Effector memory CD8-positive, alpha-beta T cell (primary cell): ENCODE measurements at regions not wholly inside any gene's neighbourhood (a gene's known extent, or its start where the extent isn't known, plus 50 kb on each side); places are given as distances from the start of the nearest gene placed in this dataset.
A peak's percentile ranks its signal among the peaks of the same experiment; 100 is the strongest.
"Not testable (repeated sequence)": the region's sequence is repeated elsewhere in the genome, so short reads cannot be mapped to it uniquely, and the experiment has no call there.

Source experiments
- ATAC-seq: fragments of 150-1000 bp; cut with Tn5 transposase; replicated peaks from 2 replicates; pipeline ENCODE4 v1.10.0; 2021; ENCODE audit warnings: mild to moderate bottlenecking, moderate library complexity
- DNase-seq, 3 experiments: peaks; one replicate each; pipeline ENCODE4 v3.0.0; 2021
- H3K27ac Mint-ChIP-seq, 2 donors: one replicate each; pipeline ENCODE4 v1.8.0; 2022; ENCODE audit warnings: mild to moderate bottlenecking in 2 of 2, mixed read lengths in 2 of 2, moderate library complexity in 2 of 2
- H3K27me3 Mint-ChIP-seq, 2 donors: one replicate each; pipeline ENCODE4 v1.8.0; 2022; ENCODE audit warnings: mixed read lengths in 2 of 2
- H3K36me3 Mint-ChIP-seq: one replicate; pipeline ENCODE4 v1.8.0; 2022; ENCODE audit warnings: mild to moderate bottlenecking, moderate library complexity, mixed read lengths; ENCODE audit not compliant: insufficient read depth
- H3K4me1 Mint-ChIP-seq, 2 donors: one replicate each; pipeline ENCODE4 v1.8.0; 2022; ENCODE audit warnings: low read depth in 2 of 2, mixed read lengths in 2 of 2
- H3K4me3 Mint-ChIP-seq, 2 donors: one replicate each; pipeline ENCODE4 v1.8.0; 2022; ENCODE audit warnings: mild to moderate bottlenecking in 2 of 2, mixed read lengths in 2 of 2, moderate library complexity in 2 of 2
- H3K9me3 Mint-ChIP-seq, 2 donors: one replicate each; pipeline ENCODE4 v1.8.0; 2022; ENCODE audit warnings: mixed read lengths in 2 of 2

DNA sequence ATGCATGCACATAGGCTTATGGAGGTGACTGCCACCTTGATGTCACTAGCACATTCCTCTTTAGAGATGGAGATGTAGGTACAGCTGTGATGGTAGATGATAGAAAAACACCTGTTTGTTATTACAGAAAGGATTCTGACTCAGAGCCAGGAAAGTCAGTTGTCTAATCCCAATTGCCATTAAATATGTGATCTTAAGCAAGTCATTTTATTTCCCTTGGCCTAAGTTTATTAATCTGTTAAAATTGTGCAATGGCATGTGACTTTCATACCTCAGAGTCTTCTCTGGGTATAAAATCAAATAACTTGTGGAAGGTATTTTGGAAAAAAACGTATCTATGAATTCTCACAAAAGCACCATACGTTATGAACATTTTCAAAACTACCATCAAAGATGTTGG lies 123.9 kb upstream of the BET1 start:
- no peak for ATAC-seq

GRCh38 chr7:94129443-94130140 lies 125.4 kb upstream of the BET1 start:
- no peaks in the 10 kb centered on the region for H3K9me3 Mint-ChIP-seq
- H3K36me3 Mint-ChIP-seq, result no peaks in the 10 kb centered on the region
- no peak overlapping the region for H3K27ac Mint-ChIP-seq
- no peaks in the 10 kb centered on the region for H3K4me1 Mint-ChIP-seq
- no peak overlapping the region for H3K4me3 Mint-ChIP-seq
- DNase-seq (no peak), ATAC-seq (no peak)
- H3K27me3 Mint-ChIP-seq, result peaks cover 0 to 6% of the 10 kb centered on the region in 2 donors

More for the DNA sequence above, 123.9 kb upstream of the BET1 start:
- H3K27me3 Mint-ChIP-seq, result peaks cover 0 to 6% of the 10 kb centered on the region in 2 donors
- no peaks in the 10 kb centered on the region for H3K36me3 Mint-ChIP-seq
- H3K9me3 Mint-ChIP-seq, result no peaks in the 10 kb centered on the region
- H3K27ac Mint-ChIP-seq, result no peak overlapping the region
- H3K4me3 Mint-ChIP-seq, result no peak overlapping the region
- DNase-seq, result no peak
- no peaks in the 10 kb centered on the region for H3K4me1 Mint-ChIP-seq

GRCh38 chr7:94130716-94131115 lies 126.6 kb upstream of the BET1 start:
- H3K36me3 Mint-ChIP-seq, result no peaks in the 10 kb centered on the region
- ATAC-seq (no peak), DNase-seq (no peak)
- no peak overlapping the region for H3K27ac Mint-ChIP-seq
- H3K4me1 Mint-ChIP-seq, result no peaks in the 10 kb centered on the region
- no peaks in the 10 kb centered on the region for H3K9me3 Mint-ChIP-seq
- H3K4me3 Mint-ChIP-seq, result no peak overlapping the region
- peaks cover 0 to 6% of the 10 kb centered on the region in 2 donors for H3K27me3 Mint-ChIP-seq

DNA sequence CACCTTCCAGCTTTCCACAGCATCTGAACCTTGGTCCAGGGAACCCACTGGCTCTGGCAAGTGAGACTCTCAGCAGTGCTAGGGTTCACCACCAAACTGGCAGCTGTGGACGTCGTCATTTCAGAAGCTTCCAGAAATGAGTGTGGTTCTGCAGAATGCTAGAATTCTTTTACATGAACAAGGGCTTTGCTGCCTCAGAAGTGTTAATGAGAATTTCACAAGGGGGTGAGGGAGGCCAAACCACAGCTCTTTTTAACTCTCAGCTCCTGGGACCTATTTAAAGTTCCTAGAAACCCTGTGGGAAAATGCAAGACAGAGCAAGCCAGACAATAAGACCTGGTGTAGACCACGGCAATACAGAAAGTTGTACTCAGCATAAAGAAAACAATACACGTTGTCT lies 129.3 kb upstream of the BET1 start:
- no peak for ATAC-seq
- no peaks in the 10 kb centered on the region for H3K9me3 Mint-ChIP-seq
- H3K36me3 Mint-ChIP-seq, result no peaks in the 10 kb centered on the region
- no peaks in the 10 kb centered on the region for H3K4me1 Mint-ChIP-seq
- DNase-seq, result no peak
- H3K4me3 Mint-ChIP-seq, result no peak overlapping the region
- H3K27ac Mint-ChIP-seq, result no peak overlapping the region
- peaks cover 0 to 6% of the 10 kb centered on the region in 2 donors for H3K27me3 Mint-ChIP-seq

- Mint-ChIP-seq H3K36me3 (no peaks in the 10 kb centered on the region), H3K27me3 (peaks cover 7 to 16% of the 10 kb centered on the region in 2 donors), H3K27ac (no peak overlapping the region), H3K4me1 (no peaks in the 10 kb centered on the region), H3K9me3 (no peaks in the 10 kb centered on the region), H3K4me3 (no peak overlapping the region)
- DNase-seq (no peak), ATAC-seq (no peak)
These were observed 131.0 kb upstream of the BET1 start for GRCh38 chr7:94135180-94135579.

GRCh38 chr7:94142281-94142680 lies 138.1 kb upstream of the BET1 start:
- H3K36me3 Mint-ChIP-seq, result no peaks in the 10 kb centered on the region
- no peaks in the 10 kb centered on the region for H3K4me1 Mint-ChIP-seq
- no peaks in the 10 kb centered on the region for H3K9me3 Mint-ChIP-seq
- H3K27ac Mint-ChIP-seq, result no peak overlapping the region
- DNase-seq (no peak), ATAC-seq (no peak)
- H3K4me3 Mint-ChIP-seq, result no peak overlapping the region
- H3K27me3 Mint-ChIP-seq, result peaks cover 7 to 10% of the 10 kb centered on the region in 2 donors

DNA sequence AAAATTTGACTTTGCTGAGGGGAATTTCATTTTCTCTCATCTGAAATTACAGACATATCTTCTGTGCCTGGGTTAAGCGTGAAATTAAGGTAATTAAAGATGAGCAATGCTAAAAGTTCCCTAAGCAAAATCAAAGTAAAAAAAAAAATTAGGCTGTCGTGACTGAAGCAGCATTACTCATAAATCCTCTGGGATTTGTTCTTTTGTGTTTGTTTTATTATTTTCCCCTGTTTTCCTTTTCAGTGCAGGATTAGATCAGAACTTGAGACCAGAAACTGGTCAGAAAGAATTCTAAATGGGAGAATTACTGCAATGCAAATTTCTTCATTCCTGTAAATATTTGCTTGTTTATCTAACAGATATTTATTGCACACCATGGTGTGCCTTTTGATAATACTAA lies 141.4 kb upstream of the BET1 start:
- H3K27me3 Mint-ChIP-seq, result peaks cover 0 to 11% of the 10 kb centered on the region in 2 donors
- H3K27ac Mint-ChIP-seq, result no peak overlapping the region
- DNase-seq (no peak), ATAC-seq (no peak)
- H3K9me3 Mint-ChIP-seq, result no peaks in the 10 kb centered on the region
- no peaks in the 10 kb centered on the region for H3K36me3 Mint-ChIP-seq
- no peaks in the 10 kb centered on the region for H3K4me1 Mint-ChIP-seq
- no peak overlapping the region for H3K4me3 Mint-ChIP-seq

- H3K4me1 Mint-ChIP-seq, result no peaks in the 10 kb centered on the region
- no peaks in the 10 kb centered on the region for H3K9me3 Mint-ChIP-seq
- no peak for DNase-seq
- H3K4me3 Mint-ChIP-seq, result no peak overlapping the region
- ATAC-seq, result no peak
- H3K27ac Mint-ChIP-seq, result no peak overlapping the region
- no peaks in the 10 kb centered on the region for H3K36me3 Mint-ChIP-seq
- peaks cover 0 to 11% of the 10 kb centered on the region in 2 donors for H3K27me3 Mint-ChIP-seq
These were observed 142.3 kb upstream of the BET1 start for GRCh38 chr7:94146408-94146807.

- ATAC-seq, result no peak
- H3K27ac Mint-ChIP-seq, result no peak overlapping the region
These were observed 145.8 kb upstream of the BET1 start for GRCh38 chr7:94149789-94150545.

DNA sequence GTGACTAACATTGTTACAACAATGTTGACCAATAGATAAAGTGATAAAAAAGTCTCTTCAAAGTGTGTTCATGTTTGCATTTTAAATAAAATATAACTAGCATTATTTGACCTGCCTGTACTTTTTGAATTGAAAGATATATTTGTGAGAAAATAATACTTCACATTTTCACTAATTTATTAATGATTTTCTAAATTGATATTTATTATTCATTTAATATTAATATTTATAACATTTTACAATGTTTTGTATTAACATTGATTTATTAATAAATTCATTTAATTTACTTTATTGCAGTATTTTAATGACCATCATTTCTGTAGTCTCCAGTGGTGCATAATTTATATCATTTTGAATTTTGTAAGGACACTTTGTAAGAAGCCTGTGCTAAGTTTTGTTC lies 150.0 kb upstream of the BET1 start:
- Mint-ChIP-seq H3K4me1 (no peaks in the 10 kb centered on the region), H3K4me3 (no peak overlapping the region), H3K27me3 (peaks cover 0 to 11% of the 10 kb centered on the region in 2 donors), H3K27ac (no peak overlapping the region), H3K9me3 (no peaks in the 10 kb centered on the region), H3K36me3 (no peaks in the 10 kb centered on the region)
- ATAC-seq (no peak), DNase-seq (no peak)

More at GRCh38 chr7:94149789-94150545, 145.8 kb upstream of the BET1 start:
- peaks cover 0 to 11% of the 10 kb centered on the region in 2 donors for H3K27me3 Mint-ChIP-seq
- H3K4me3 Mint-ChIP-seq, result no peak overlapping the region
- no peaks in the 10 kb centered on the region for H3K9me3 Mint-ChIP-seq
- no peaks in the 10 kb centered on the region for H3K4me1 Mint-ChIP-seq
- no peak for DNase-seq
- H3K36me3 Mint-ChIP-seq, result no peaks in the 10 kb centered on the region

DNA sequence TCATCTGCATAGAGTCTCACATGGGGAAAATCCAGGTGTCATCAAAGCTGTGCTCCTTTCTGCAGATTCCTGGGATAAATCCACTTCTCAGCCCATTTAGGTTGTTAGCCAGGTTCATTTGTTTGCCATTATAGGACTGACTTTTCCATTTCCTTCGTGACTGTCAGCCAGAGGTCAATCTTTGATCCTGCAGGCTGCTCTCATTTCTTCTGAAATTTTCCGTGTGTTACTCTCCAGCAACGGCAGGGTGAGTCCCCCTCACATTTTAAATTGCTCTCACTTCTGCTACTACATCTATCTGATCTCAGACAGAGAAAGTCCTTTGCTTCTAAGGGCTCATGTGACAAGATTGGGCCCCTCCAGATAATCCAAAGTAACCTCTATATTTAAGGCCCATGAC lies 150.7 kb upstream of the BET1 start:
- Mint-ChIP-seq H3K36me3 (no peaks in the 10 kb centered on the region), H3K4me3 (no peak overlapping the region), H3K9me3 (no peaks in the 10 kb centered on the region), H3K4me1 (no peaks in the 10 kb centered on the region), H3K27ac (no peak overlapping the region), H3K27me3 (peaks cover 0 to 7% of the 10 kb centered on the region in 2 donors)
- no peak for ATAC-seq
- no peak for DNase-seq

DNA sequence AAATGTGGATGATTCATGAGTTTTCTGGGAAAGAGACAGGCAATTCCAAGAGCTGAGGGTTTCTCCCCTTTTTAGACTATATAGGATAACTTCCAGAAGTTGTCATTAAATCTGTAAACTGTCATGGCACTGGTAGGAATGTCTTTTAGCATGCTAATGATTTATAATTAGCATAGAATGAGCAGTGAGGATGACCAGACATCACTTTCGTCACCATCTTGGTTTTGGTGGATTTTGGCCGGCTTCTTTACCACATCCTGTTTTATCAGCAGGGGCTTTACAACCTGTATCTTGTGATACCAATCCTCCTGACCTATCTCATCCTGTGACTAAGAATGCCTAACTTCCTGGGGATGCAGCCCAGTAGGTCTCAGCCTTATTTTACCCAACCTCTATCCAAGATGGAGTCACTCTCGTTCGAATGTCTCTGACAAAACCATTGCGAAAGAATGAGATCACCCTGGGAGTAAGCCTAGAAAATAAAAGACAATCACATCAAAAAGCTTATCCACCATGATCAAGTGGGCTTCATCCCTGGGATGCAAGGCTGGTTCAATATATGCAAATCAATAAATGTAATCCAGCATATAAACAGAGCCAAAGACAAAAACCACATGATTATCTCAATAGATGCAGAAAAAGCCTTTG lies 153.6 kb upstream of the BET1 start:
- ATAC-seq, H3K27ac Mint-ChIP-seq, DNase-seq, H3K27me3 Mint-ChIP-seq, H3K36me3 Mint-ChIP-seq, H3K4me3 Mint-ChIP-seq, H3K4me1 Mint-ChIP-seq, H3K9me3 Mint-ChIP-seq: not testable (repeated sequence)

- no peak for DNase-seq
- Mint-ChIP-seq H3K36me3 (no peaks in the 10 kb centered on the region), H3K4me3 (peak overlapping the region in 1 of 2 donors; percentile 5), H3K4me1 (peaks cover 4 to 6% of the 10 kb centered on the region in 2 donors), H3K9me3 (no peaks in the 10 kb centered on the region), H3K27ac (no peak overlapping the region), H3K27me3 (no peaks in the 10 kb centered on the region)
- ATAC-seq, result peak; percentile 14
These were observed 156.7 kb upstream of the BET1 start for GRCh38 chr7:94160719-94161435.
